ENCODE measurements at regions not wholly inside any gene's neighbourhood (a gene's known extent, or its start where the extent isn't known, plus 50 kb on each side); places are given as distances from the start of the nearest gene placed in this dataset.
A peak's percentile ranks its signal among the peaks of the same experiment; 100 is the strongest.

DNA sequence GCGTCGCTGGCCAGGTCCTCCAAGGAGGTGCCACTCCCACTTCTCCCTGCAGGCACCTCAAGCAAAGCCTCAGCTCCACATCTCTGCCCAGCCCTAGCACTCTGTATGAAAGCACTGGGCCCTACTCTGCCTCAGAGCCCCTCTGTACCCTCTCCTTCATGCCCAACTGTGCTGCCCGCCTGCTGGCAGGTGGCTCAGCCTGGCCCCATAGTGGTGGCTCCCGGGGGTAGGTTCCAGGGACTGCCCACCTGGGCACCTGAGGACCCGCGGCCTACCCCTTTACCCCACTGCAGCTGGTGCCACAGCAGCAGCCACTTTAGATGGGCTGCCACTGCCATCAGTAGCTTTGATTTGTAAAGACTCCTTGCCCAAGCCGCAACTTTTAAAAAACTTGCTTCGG lies 1672.8 kb downstream of the LRRC4C start:
- FAIRE-seq: no peak
- no peaks in the 10 kb centered on the region for H3K4me1 ChIP-seq (ENCODE audit: insufficient read depth, low read length)
- no peaks in the 10 kb centered on the region for H3K36me3 ChIP-seq (ENCODE audit: insufficient read depth, low read length)
- H3K4me2 ChIP-seq (ENCODE audit: low read length): no peak overlapping the region
- H3K79me2 ChIP-seq (ENCODE audit: insufficient read depth, low read length): no peaks in the 10 kb centered on the region
- no peaks in the 10 kb centered on the region for H4K20me1 ChIP-seq (ENCODE audit: insufficient read depth, low read length)
- H3K4me1 Mint-ChIP-seq (ENCODE audit: low read depth, unreplicated experiment): no peaks in the 10 kb centered on the region
- peaks cover 3% of the 10 kb centered on the region for H3K9me3 ChIP-seq (ENCODE audit: insufficient read depth, low read depth, low read length)
- no peaks in the 10 kb centered on the region for H3K9me3 Mint-ChIP-seq (ENCODE audit: unreplicated experiment)
- TF ChIP-seq, protein P1, sequence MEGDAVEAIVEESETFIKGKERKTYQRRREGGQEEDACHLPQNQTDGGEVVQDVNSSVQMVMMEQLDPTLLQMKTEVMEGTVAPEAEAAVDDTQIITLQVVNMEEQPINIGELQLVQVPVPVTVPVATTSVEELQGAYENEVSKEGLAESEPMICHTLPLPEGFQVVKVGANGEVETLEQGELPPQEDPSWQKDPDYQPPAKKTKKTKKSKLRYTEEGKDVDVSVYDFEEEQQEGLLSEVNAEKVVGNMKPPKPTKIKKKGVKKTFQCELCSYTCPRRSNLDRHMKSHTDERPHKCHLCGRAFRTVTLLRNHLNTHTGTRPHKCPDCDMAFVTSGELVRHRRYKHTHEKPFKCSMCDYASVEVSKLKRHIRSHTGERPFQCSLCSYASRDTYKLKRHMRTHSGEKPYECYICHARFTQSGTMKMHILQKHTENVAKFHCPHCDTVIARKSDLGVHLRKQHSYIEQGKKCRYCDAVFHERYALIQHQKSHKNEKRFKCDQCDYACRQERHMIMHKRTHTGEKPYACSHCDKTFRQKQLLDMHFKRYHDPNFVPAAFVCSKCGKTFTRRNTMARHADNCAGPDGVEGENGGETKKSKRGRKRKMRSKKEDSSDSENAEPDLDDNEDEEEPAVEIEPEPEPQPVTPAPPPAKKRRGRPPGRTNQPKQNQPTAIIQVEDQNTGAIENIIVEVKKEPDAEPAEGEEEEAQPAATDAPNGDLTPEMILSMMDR (IDR thresholded peaks at IDR 0.05; ENCODE audit: insufficient read depth, low read depth, low read length): no peak
- no peak for TF ChIP-seq EZH2 (IDR thresholded peaks at IDR 0.05; ENCODE audit: insufficient read depth, low read length)
- no peak overlapping the region for H3K4me3 Mint-ChIP-seq (ENCODE audit: unreplicated experiment)
- H3K27ac ChIP-seq (ENCODE audit: low read depth, low read length): no peak overlapping the region
- no peak overlapping the region for H2AFZ ChIP-seq (ENCODE audit: low read depth, low read length)
- H3K27me3 Mint-ChIP-seq (ENCODE audit: low read depth, unreplicated experiment): no peaks in the 10 kb centered on the region
- no peaks in the 10 kb centered on the region for H3K36me3 Mint-ChIP-seq (ENCODE audit: low read depth, unreplicated experiment)
- H3K27ac Mint-ChIP-seq (ENCODE audit: unreplicated experiment): no peak overlapping the region
- H3K27me3 ChIP-seq (ENCODE audit: insufficient read depth, low read length): no peaks in the 10 kb centered on the region
- H3K4me3 ChIP-seq (ENCODE audit: insufficient read depth, low read depth, low read length): no peak overlapping the region
- DNase-seq (ENCODE audit: low read depth): no peak
- H3K9ac ChIP-seq (ENCODE audit: low read length): no peak overlapping the region

GRCh38 chr11:39786281-39786680 lies 1673.2 kb downstream of the LRRC4C start:
- no peaks in the 10 kb centered on the region for H3K4me1 ChIP-seq (ENCODE audit: insufficient read depth, low read length)
- no peak for TF ChIP-seq EZH2 (IDR thresholded peaks at IDR 0.05; ENCODE audit: insufficient read depth, low read length)
- TF ChIP-seq, protein P1 (IDR thresholded peaks at IDR 0.05; ENCODE audit: insufficient read depth, low read depth, low read length): no peak
- FAIRE-seq (no peak), DNase-seq (ENCODE audit: low read depth) (no peak)
- no peaks in the 10 kb centered on the region for H3K79me2 ChIP-seq (ENCODE audit: insufficient read depth, low read length)
- no peaks in the 10 kb centered on the region for H4K20me1 ChIP-seq (ENCODE audit: insufficient read depth, low read length)
- H3K27ac ChIP-seq (ENCODE audit: low read depth, low read length): no peak overlapping the region
- H2AFZ ChIP-seq (ENCODE audit: low read depth, low read length): no peak overlapping the region
- H3K4me3 ChIP-seq (ENCODE audit: insufficient read depth, low read depth, low read length): no peak overlapping the region
- H3K27me3 Mint-ChIP-seq (ENCODE audit: low read depth, unreplicated experiment): no peaks in the 10 kb centered on the region
- H3K9me3 ChIP-seq (ENCODE audit: insufficient read depth, low read depth, low read length): peaks cover 3% of the 10 kb centered on the region
- no peaks in the 10 kb centered on the region for H3K4me1 Mint-ChIP-seq (ENCODE audit: low read depth, unreplicated experiment)
- H3K4me2 ChIP-seq (ENCODE audit: low read length): no peak overlapping the region
- H3K4me3 Mint-ChIP-seq (ENCODE audit: unreplicated experiment): no peak overlapping the region
- H3K27ac Mint-ChIP-seq (ENCODE audit: unreplicated experiment): no peak overlapping the region
- no peak overlapping the region for H3K9ac ChIP-seq (ENCODE audit: low read length)
- no peaks in the 10 kb centered on the region for H3K36me3 Mint-ChIP-seq (ENCODE audit: low read depth, unreplicated experiment)
- no peaks in the 10 kb centered on the region for H3K27me3 ChIP-seq (ENCODE audit: insufficient read depth, low read length)
- no peaks in the 10 kb centered on the region for H3K9me3 Mint-ChIP-seq (ENCODE audit: unreplicated experiment)
- H3K36me3 ChIP-seq (ENCODE audit: insufficient read depth, low read length): no peaks in the 10 kb centered on the region

GRCh38 chr11:39784873-39785272 lies 1674.6 kb downstream of the LRRC4C start:
- no peak for FAIRE-seq
- H3K27me3 Mint-ChIP-seq (ENCODE audit: low read depth, unreplicated experiment): no peaks in the 10 kb centered on the region
- H3K4me3 ChIP-seq (ENCODE audit: insufficient read depth, low read depth, low read length): no peak overlapping the region
- no peak overlapping the region for H3K9ac ChIP-seq (ENCODE audit: low read length)
- H3K27me3 ChIP-seq (ENCODE audit: insufficient read depth, low read length): no peaks in the 10 kb centered on the region
- H4K20me1 ChIP-seq (ENCODE audit: insufficient read depth, low read length): no peaks in the 10 kb centered on the region
- no peaks in the 10 kb centered on the region for H3K4me1 ChIP-seq (ENCODE audit: insufficient read depth, low read length)
- DNase-seq (ENCODE audit: low read depth): no peak
- no peaks in the 10 kb centered on the region for H3K4me1 Mint-ChIP-seq (ENCODE audit: low read depth, unreplicated experiment)
- H3K27ac ChIP-seq (ENCODE audit: low read depth, low read length): no peak overlapping the region
- no peak overlapping the region for H3K4me2 ChIP-seq (ENCODE audit: low read length)
- H3K36me3 ChIP-seq (ENCODE audit: insufficient read depth, low read length): no peaks in the 10 kb centered on the region
- no peaks in the 10 kb centered on the region for H3K9me3 Mint-ChIP-seq (ENCODE audit: unreplicated experiment)
- no peaks in the 10 kb centered on the region for H3K79me2 ChIP-seq (ENCODE audit: insufficient read depth, low read length)
- H3K27ac Mint-ChIP-seq (ENCODE audit: unreplicated experiment): peak overlapping the region; percentile 58
- no peak overlapping the region for H3K4me3 Mint-ChIP-seq (ENCODE audit: unreplicated experiment)
- H2AFZ ChIP-seq (ENCODE audit: low read depth, low read length): no peak overlapping the region
- no peaks in the 10 kb centered on the region for H3K36me3 Mint-ChIP-seq (ENCODE audit: low read depth, unreplicated experiment)
- TF ChIP-seq, protein P1 (IDR thresholded peaks at IDR 0.05; ENCODE audit: insufficient read depth, low read depth, low read length): no peak
- TF ChIP-seq EZH2 (IDR thresholded peaks at IDR 0.05; ENCODE audit: insufficient read depth, low read length): no peak
- H3K9me3 ChIP-seq (ENCODE audit: insufficient read depth, low read depth, low read length): peaks cover 3% of the 10 kb centered on the region
